ENCODE measurements at regions not wholly inside any gene's neighbourhood (a gene's known extent, or its start where the extent isn't known, plus 50 kb on each side); places are given as distances from the start of the nearest gene placed in this dataset.

DNA sequence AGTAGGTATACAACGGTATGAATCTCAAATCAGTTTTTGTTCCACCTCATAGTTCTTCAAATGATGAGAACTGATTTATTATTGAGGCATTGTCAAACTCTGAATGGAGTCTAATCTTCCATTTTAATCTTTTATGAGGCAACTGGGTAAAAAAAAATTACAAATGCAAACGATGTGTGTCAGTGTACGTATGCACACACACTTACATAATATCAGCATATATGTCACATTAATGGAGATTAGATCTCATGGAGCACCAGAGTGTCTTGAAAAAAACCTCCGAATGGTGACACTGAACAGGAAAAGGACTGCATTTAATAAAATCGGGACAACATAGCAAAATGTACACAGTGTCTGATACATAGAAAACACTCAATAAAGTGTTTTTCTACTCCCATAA is 842.7 kb downstream of the EFNB2 start:
- TF ChIP-seq, protein P1, sequence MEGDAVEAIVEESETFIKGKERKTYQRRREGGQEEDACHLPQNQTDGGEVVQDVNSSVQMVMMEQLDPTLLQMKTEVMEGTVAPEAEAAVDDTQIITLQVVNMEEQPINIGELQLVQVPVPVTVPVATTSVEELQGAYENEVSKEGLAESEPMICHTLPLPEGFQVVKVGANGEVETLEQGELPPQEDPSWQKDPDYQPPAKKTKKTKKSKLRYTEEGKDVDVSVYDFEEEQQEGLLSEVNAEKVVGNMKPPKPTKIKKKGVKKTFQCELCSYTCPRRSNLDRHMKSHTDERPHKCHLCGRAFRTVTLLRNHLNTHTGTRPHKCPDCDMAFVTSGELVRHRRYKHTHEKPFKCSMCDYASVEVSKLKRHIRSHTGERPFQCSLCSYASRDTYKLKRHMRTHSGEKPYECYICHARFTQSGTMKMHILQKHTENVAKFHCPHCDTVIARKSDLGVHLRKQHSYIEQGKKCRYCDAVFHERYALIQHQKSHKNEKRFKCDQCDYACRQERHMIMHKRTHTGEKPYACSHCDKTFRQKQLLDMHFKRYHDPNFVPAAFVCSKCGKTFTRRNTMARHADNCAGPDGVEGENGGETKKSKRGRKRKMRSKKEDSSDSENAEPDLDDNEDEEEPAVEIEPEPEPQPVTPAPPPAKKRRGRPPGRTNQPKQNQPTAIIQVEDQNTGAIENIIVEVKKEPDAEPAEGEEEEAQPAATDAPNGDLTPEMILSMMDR (IDR thresholded peaks at IDR 0.05) = no peak
- TF ChIP-seq POLR2A (IDR thresholded peaks at IDR 0.05) = no peak
- TF ChIP-seq EP300 (IDR thresholded peaks at IDR 0.05) = no peak
- no peak for TF ChIP-seq POLR2AphosphoS5 (IDR thresholded peaks at IDR 0.05)
